ENCODE measurements at regions not wholly inside any gene's neighbourhood (a gene's known extent, or its start where the extent isn't known, plus 50 kb on each side); places are given as distances from the start of the nearest gene placed in this dataset.

GRCh38 chr1:239939602-239940001, 152.1 kb upstream of the FMN2 start:
- TF ChIP-seq EZH2 (IDR thresholded peaks at IDR 0.05) (no peak), POLR2AphosphoS5 (IDR thresholded peaks at IDR 0.05; ENCODE audit: borderline replicate concordance, low read depth, low read length) (no peak), FOXP2 (optimal IDR thresholded peaks at IDR 0.05; ENCODE audit: control extremely low read depth, extremely low read length, insufficient read depth) (no peak)

Measured in SK-N-MC (cell line).